HG02943 (cell line): ENCODE measurements at regions not wholly inside any gene's neighbourhood (a gene's known extent, or its start where the extent isn't known, plus 50 kb on each side); places are given as distances from the start of the nearest gene placed in this dataset.

Experiments
- ATAC-seq: cut with Tn5 transposase; IDR thresholded peaks from one replicate; pipeline ENCODE4 v1.9.1; 2021; ENCODE audit warnings: mild to moderate bottlenecking, low read depth, moderate library complexity; ENCODE audit not compliant: unreplicated experiment

DNA sequence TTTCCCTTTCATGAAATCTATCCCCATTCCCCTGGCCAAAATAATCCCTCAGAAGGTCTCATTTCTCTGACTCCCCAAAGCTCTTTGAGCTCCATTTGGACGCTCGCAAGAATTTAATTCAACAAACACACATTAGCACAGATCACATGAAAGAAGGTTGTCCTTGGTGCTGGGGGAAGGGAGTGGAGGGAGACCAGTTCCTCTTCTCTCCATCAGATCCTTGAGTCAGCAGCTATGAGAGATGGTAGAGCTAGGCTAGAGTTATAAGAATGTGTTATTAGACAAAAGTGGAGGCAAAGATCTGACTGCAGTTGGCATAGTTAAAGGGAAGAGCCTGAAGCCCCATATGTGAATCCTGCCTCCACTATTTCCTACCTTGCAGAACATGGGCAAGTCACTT lies 184.2 kb upstream of the CDYL start:
- no peak for ATAC-seq

- ATAC-seq = no peak
Measured at GRCh38 chr6:4591218-4591617, 185.0 kb upstream of the CDYL start.

- ATAC-seq = no peak
Measured at GRCh38 chr6:4589295-4589694, 186.9 kb upstream of the CDYL start.

DNA sequence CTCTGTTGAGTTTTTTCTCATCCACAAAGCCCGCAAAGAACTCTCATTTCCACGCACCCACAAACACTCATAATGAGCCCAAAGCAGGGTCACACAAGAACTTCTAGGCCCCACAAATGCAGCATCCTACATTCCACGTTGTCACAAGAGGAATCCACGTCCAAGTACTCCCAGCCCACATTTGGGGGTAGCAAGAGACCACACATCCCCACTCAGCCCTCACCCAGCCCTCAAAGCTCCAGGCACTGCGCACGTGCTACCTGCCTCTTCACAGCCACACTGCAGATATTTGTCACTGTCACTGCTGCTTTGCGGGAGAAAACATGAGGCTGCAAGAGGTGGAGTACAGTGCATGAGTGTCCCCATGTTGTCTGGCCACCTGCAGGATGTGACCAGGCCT lies 187.6 kb upstream of the CDYL start:
- ATAC-seq = no peak

DNA sequence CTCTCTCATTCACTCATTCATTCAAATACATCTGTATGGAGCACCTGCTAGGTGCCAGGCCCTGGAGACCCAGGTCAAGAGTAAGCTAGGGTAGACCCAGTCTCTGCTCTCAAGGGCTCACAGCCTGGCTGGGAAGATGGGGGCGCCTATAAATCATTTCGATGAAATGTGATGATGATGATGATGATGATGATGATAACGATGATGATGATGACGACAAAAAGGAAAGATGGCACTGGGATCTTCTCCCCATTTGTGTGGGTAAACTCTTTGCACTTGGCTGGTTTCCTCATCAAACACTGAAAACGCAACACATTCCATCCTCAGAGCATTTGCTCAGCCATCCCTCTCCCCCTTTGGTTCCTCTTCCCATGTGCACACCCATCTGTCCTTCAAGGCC lies 188.0 kb upstream of the CDYL start:
- no peak for ATAC-seq

- no peak for ATAC-seq
Measured at GRCh38 chr6:4587171-4587570, 189.0 kb upstream of the CDYL start.

GRCh38 chr6:4586469-4586859 lies 189.7 kb upstream of the CDYL start:
- ATAC-seq = no peak

GRCh38 chr6:4585682-4586468 lies 190.3 kb upstream of the CDYL start:
- no peak for ATAC-seq

GRCh38 chr6:4584801-4585200 lies 191.4 kb upstream of the CDYL start:
- ATAC-seq = no peak

- ATAC-seq = no peak
Measured at GRCh38 chr6:4582506-4583417, 193.4 kb upstream of the CDYL start.

DNA sequence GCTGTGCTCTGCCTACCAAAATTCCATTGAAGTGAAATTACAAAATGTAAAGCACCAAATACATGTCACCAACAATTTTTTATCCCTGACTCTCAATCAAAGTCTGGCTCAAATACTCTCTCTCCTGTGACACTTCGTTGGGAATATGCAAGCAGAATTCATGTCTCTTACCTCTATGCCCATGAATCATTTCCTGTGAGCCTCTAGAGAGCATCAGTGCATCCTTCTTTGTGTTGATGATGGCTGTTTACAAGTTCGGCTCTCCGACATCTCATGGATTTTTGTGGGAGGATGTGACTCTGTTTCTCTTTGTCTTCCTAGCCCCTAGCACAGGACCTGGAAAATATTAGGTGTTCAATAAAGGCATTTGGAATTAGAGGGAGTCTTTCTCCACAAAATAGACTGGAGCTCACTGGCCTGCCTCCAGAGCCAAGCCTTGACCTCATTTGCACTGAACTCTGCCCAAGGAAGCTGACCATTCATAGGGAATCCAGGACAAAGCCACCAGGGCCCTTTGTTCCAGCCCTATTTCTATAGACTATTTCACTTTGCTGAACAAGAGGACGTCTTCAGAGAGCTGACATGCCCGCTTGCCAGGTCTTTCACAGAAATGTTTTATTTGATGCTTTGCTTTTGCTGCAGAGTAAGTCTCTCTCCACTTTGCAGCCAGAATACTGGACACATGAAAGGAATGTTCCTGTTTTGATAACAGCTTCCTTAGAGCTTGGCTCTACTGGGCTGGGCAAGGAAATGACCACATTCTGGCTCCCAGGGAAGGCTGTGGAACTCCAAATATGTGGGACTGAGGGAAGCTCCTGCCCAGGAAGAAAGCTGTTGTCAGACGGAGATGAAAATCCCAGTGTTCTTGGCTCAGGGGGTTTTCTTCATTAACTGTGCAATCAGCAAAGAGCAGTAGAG lies 194.5 kb upstream of the CDYL start:
- no peak for ATAC-seq

DNA sequence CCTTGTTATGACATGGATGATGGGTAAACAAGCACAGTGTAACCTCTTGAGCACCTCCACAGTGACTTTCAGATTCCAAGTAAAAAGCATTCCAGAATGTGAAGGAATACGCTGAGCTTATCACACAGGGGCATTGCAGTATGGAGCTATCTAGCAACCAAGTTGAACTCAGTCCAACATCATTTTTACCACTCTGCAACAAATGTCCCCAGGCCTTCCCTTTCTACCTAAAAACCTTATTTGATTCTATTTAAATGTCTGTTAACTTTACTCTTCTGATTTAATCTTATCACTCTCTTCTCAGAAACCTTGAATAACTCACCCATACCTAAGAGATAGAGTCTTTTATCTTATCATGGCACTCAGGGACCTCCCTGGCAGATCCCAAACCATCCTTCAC lies 195.8 kb upstream of the CDYL start:
- ATAC-seq = no peak

- no peak for ATAC-seq
Measured at GRCh38 chr6:4577406-4577805, 198.8 kb upstream of the CDYL start.

GRCh38 chr6:4575714-4576113 lies 200.5 kb upstream of the CDYL start:
- no peak for ATAC-seq

DNA sequence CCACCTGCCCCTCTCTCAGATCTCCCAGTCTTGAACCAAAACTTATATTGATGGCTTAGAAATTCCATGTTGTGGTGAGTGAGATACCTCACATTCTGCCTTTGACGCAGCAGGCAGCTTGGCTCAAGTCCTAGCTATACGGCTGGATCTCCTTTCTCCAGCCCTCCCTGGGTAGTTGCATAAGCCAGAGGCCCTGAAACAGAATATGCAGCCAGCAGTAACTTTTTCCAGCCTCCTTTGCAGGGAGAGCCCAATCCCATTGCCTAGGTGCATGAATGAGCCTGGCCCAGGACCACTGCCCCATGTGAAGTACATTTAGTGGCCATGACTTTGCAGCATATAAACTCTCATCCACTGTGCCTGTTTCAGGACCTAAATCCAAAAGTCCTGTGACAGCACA lies 202.2 kb upstream of the CDYL start:
- no peak for ATAC-seq

GRCh38 chr6:4571011-4571410 lies 205.2 kb upstream of the CDYL start:
- ATAC-seq = no peak

DNA sequence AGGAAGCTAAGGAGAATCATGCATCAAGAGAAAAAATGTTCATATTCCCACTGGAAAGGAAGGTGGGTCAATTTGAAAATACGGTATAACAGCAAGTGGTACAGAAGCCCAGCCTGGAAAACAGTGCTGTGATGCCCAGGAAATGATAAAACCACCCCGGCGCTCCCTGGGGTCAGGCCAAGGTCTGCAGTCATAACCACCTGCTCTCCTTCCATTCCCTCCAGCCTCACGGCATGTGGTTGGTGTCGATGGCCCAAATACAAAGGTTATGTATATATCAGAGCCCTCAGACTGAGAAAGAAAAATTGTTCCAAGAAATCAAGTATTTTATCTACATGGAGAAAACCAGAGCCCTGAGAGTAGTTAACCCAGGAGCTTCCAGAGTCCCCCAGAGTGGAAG lies 208.1 kb upstream of the CDYL start:
- no peak for ATAC-seq

- ATAC-seq = no peak
Measured at GRCh38 chr6:4567141-4567540, 209.1 kb upstream of the CDYL start.

DNA sequence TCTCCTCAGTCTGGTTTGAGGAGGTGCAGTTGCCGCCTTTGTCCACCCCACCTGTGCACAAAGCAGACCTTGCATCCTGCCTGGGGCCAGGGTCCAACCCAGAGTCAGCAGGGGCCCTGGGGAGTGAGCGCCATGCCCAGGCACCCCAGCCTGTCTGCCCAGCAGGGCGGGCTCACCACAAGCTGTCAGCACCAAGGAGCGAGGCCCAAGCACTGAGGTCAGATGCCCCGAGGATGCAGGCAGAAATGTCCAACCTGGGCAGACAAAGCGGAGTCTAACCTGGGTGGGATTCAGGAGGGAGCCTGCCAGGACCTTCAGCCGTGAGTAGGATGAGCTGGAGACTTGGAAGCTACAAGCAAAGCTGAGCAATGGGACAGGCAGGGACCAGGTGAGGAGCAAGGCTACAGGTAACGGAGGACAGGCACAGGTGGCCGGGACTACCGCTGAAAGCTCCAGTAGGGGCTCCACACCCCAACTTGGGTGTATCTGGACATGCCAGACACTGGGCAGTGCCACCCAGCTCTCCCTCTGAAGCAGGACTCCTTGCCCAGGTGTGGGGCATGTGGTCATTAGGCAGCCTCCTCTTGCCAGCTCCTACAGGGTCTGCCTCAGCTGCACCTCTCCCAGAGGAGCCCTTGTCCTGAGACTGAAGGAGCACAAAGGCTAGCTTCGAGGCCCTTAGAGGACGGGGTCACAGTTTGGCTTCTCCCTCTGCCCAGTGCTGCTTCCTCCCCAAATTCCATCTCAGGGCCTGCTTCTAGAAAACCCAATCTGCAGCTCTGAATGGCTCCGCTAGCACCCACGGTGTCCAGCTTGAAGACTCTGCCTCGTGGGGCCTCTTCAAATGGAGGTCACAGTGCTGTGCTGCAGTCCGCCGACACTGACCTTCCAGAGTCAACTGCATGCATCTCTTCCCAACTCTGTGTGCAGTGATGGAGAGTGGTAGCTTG lies 210.6 kb upstream of the CDYL start:
- ATAC-seq = no peak

GRCh38 chr6:4564801-4565271 lies 211.4 kb upstream of the CDYL start:
- no peak for ATAC-seq
